SK-N-SH treated with all-trans-retinoic acid at 6 μM for 48 hours (cell line): ENCODE measurements at regions not wholly inside any gene's neighbourhood (a gene's known extent, or its start where the extent isn't known, plus 50 kb on each side); places are given as distances from the start of the nearest gene placed in this dataset.

ENCODE experiments used
- ARNTL ChIP-seq: fragments of 450-650 bp; formaldehyde crosslinking; IDR thresholded peaks from 2 replicates; pipeline ENCODE4 v1.5.0; 2020; ENCODE audit warnings: low read depth, mild to moderate bottlenecking, moderate library complexity, borderline replicate concordance
- OSR1 ChIP-seq: fragments of 250-450 bp; sonication (Bioruptor Pico); IDR thresholded peaks from 2 replicates; pipeline ENCODE4 v1.8.0; 2022; ENCODE audit warnings: moderate library complexity, mild to moderate bottlenecking, inconsistent platforms
- PATZ1 ChIP-seq: fragments of 250-450 bp; sonication (Bioruptor Pico); IDR thresholded peaks from 2 replicates; pipeline ENCODE4 v1.8.0; 2020; ENCODE audit warnings: mild to moderate bottlenecking, moderate library complexity, borderline replicate concordance
- ZC3H10 ChIP-seq: fragments of 250-450 bp; sonication (Bioruptor Pico); IDR thresholded peaks from 2 replicates; pipeline ENCODE4 v1.5.1; 2021; ENCODE audit warnings: mild to moderate bottlenecking, moderate library complexity
- ZFP3 ChIP-seq: fragments of 250-450 bp; sonication (Bioruptor Pico); IDR thresholded peaks from 2 replicates; pipeline ENCODE4 v1.5.0; 2020; ENCODE audit warnings: mild to moderate bottlenecking, moderate library complexity
- ZNF8 ChIP-seq: fragments of 450-650 bp; formaldehyde crosslinking; IDR thresholded peaks from 2 replicates; pipeline ENCODE4 v1.5.0; 2020; ENCODE audit warnings: mild to moderate bottlenecking, moderate library complexity

- no peak for TF ChIP-seq ZFP3 (CRISPR knock-in tag)
- TF ChIP-seq ARNTL, result no peak
- TF ChIP-seq ZNF8 (CRISPR knock-in tag), result no peak
- TF ChIP-seq OSR1, result no peak
- no peak for TF ChIP-seq PATZ1 (CRISPR knock-in tag)
- no peak for TF ChIP-seq ZC3H10 (CRISPR knock-in tag)
Observed at GRCh38 chr1:5662744-5663126, 329.5 kb downstream of the NPHP4 start.
